Fibroblast of villous mesenchyme (primary cell): ENCODE measurements at regions not wholly inside any gene's neighbourhood (a gene's known extent, or its start where the extent isn't known, plus 50 kb on each side); places are given as distances from the start of the nearest gene placed in this dataset.

Experiments
- DNase-seq: peaks from one replicate; pipeline ENCODE4 v3.0.0-alpha.2; 2010; ENCODE audit warnings: low read depth
- H3K4me3 ChIP-seq: 2 replicates; pipeline ENCODE4 v1.5.1; 2011; ENCODE audit warnings: low read depth, mild to moderate bottlenecking, low read length
- CTCF ChIP-seq: IDR thresholded peaks from 2 replicates; pipeline ENCODE4 v1.5.1; 2012; ENCODE audit warnings: low read depth, mild to moderate bottlenecking, low read length; ENCODE audit not compliant: insufficient read depth

GRCh38 chr1:58862728-58863385, 79.0 kb upstream of the JUN start:
- DNase-seq: no peak
- no peak overlapping the region for H3K4me3 ChIP-seq
- TF ChIP-seq CTCF: no peak

GRCh38 chr1:58864654-58865053, 80.8 kb upstream of the JUN start:
- no peak for TF ChIP-seq CTCF
- H3K4me3 ChIP-seq: no peak overlapping the region
- DNase-seq: no peak

GRCh38 chr1:58866578-58866977, 82.7 kb upstream of the JUN start:
- no peak overlapping the region for H3K4me3 ChIP-seq
- no peak for DNase-seq
- TF ChIP-seq CTCF: no peak

- TF ChIP-seq CTCF: no peak
- DNase-seq: no peak
- no peak overlapping the region for H3K4me3 ChIP-seq
These were observed 85.9 kb upstream of the JUN start for GRCh38 chr1:58869638-58870297.

GRCh38 chr1:58870298-58870676, 86.4 kb upstream of the JUN start:
- no peak for DNase-seq
- TF ChIP-seq CTCF: no peak
- no peak overlapping the region for H3K4me3 ChIP-seq

- no peak for TF ChIP-seq CTCF
- no peak for DNase-seq
- H3K4me3 ChIP-seq: no peak overlapping the region
These were observed 90.5 kb upstream of the JUN start for GRCh38 chr1:58874342-58874741.
